ENCODE measurements at regions not wholly inside any gene's neighbourhood (a gene's known extent, or its start where the extent isn't known, plus 50 kb on each side); places are given as distances from the start of the nearest gene placed in this dataset.

GRCh38 chr6:103872233-103872632 is 987.5 kb downstream of the HACE1 start:
- TF ChIP-seq EZH2 (IDR thresholded peaks at IDR 0.05; ENCODE audit: borderline replicate concordance, low read length) (no peak), CTCF (IDR thresholded peaks at IDR 0.05; ENCODE audit: low read length) (no peak)

Data from OCI-LY1 (cell line).